Thyroid gland (tissue), 4 donors: ENCODE measurements at regions not wholly inside any gene's neighbourhood (a gene's known extent, or its start where the extent isn't known, plus 50 kb on each side); places are given as distances from the start of the nearest gene placed in this dataset.

Experiments used
- CTCF ChIP-seq, 6 experiments: fragments of 200-600 bp in 3 of 6; fragments of 450-650 bp in 3 of 6; sonication (generic) in 3 of 6; IDR thresholded peaks; one replicate each; pipeline ENCODE4 v1.5.1; 2016 to 2019; ENCODE audit warnings: antibody characterized with exemption in 6 of 6, mild to moderate bottlenecking in 2 of 6, inconsistent platforms in 1 of 6, moderate library complexity in 1 of 6
- POLR2A ChIP-seq, 2 donors: fragments of 450-650 bp; IDR thresholded peaks; one replicate each; pipeline ENCODE4 v1.6.1; 2017; ENCODE audit warnings: antibody characterized with exemption in 2 of 2, mild to moderate bottlenecking in 2 of 2, moderate library complexity in 1 of 2

GRCh38 chr15:91695799-91696198 is 157.7 kb upstream of the SLCO3A1 start:
- TF ChIP-seq CTCF (IDR thresholded peaks at IDR 0.05) (no peak), POLR2A (IDR thresholded peaks at IDR 0.05) (no peak)
